HFF-Myc (cell line): ENCODE measurements at regions not wholly inside any gene's neighbourhood (a gene's known extent, or its start where the extent isn't known, plus 50 kb on each side); places are given as distances from the start of the nearest gene placed in this dataset.
"Not testable (repeated sequence)": the region's sequence is repeated elsewhere in the genome, so short reads cannot be mapped to it uniquely, and the experiment has no call there.

Experiments
- DNase-seq: peaks from one replicate; pipeline ENCODE4 v3.0.0-alpha.2; 2011; ENCODE audit warnings: low read depth; ENCODE audit errors: extremely low read depth
- H3K4me3 ChIP-seq: replicated peaks from 2 replicates; pipeline ENCODE4 v1.5.1; 2011; ENCODE audit warnings: low read depth, mild to moderate bottlenecking, control low read depth, low read length
- TF ChIP-seq, protein P1 (sequence below): IDR thresholded peaks from 2 replicates; pipeline ENCODE4 v1.5.1; 2012; ENCODE audit warnings: mild to moderate bottlenecking, low read depth, low read length, control low read depth; ENCODE audit errors: missing control alignments

DNA sequence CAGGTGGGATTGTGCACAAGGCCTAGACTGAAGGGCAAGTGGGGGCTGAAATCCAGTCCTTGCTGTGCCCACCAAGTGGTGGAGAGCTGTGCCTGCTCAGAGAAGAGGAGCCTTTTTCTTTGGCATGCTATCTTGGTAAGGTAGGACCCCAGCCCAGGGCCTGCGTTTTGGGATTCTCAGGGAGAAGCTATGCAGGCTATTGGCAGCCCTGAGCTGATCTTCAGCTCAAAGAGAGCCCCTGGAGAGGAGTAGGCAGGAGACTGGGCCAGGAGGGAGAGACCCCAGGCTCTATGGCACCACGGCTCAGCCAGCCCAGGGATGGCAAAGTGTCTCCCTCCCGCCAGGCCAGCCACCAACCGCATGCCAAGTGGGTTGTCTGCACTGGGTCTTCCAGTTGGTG is 119.2 kb upstream of the PCBD1 start:
- TF ChIP-seq, protein P1, sequence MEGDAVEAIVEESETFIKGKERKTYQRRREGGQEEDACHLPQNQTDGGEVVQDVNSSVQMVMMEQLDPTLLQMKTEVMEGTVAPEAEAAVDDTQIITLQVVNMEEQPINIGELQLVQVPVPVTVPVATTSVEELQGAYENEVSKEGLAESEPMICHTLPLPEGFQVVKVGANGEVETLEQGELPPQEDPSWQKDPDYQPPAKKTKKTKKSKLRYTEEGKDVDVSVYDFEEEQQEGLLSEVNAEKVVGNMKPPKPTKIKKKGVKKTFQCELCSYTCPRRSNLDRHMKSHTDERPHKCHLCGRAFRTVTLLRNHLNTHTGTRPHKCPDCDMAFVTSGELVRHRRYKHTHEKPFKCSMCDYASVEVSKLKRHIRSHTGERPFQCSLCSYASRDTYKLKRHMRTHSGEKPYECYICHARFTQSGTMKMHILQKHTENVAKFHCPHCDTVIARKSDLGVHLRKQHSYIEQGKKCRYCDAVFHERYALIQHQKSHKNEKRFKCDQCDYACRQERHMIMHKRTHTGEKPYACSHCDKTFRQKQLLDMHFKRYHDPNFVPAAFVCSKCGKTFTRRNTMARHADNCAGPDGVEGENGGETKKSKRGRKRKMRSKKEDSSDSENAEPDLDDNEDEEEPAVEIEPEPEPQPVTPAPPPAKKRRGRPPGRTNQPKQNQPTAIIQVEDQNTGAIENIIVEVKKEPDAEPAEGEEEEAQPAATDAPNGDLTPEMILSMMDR: no peak
- DNase-seq: no peak

GRCh38 chr10:71008150-71008549 is 119.8 kb upstream of the PCBD1 start:
- no peak overlapping the region for H3K4me3 ChIP-seq
- TF ChIP-seq, protein P1: no peak
- DNase-seq: no peak

More for the DNA sequence above, 119.2 kb upstream of the PCBD1 start:
- H3K4me3 ChIP-seq: no peak overlapping the region

DNA sequence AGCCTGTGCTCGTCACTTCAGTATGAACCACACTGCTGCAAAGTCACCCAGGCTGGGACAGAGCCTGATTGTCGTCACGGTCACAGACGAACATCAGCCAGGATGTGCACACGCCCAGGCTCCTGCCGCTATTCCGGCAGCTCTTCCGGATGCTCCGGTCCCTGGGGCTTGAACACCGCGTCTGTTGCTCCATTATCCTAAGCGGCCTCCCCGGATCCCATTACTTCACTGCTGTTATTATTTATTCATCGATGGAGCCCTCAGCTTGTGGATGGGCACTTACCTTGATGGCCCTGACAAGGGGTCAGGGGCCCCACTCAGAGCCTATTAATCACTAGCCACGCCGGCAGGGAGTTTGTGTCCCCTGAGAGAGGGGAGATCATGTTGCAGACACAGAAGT is 120.8 kb upstream of the PCBD1 start:
- no peak for DNase-seq
- no peak overlapping the region for H3K4me3 ChIP-seq
- TF ChIP-seq, protein P1: no peak

DNA sequence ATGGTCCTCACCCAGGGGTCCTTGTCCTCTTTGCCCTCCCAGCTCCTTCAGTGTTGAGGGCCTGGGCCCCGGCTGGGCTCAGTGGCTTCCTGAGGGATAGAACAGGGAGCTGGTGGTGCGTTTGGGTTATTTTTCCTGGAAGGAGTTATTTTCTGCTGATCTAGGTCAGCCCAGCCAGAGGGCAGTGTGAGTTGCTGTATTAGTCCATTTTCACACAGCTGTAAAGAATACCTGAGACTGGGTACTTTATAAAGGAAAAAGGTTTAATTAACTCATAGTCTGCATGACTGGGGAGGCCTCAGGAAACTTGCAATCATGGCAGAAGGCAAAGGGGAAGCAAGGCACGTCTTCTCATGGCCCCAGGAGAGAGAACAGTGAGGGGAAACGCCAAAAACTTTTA is 122.4 kb upstream of the PCBD1 start:
- TF ChIP-seq, protein P1: peak; percentile 3
- no peak for DNase-seq
- no peak overlapping the region for H3K4me3 ChIP-seq

GRCh38 chr10:71011141-71011540 is 122.8 kb upstream of the PCBD1 start:
- DNase-seq: no peak
- no peak overlapping the region for H3K4me3 ChIP-seq
- TF ChIP-seq, protein P1: no peak

DNA sequence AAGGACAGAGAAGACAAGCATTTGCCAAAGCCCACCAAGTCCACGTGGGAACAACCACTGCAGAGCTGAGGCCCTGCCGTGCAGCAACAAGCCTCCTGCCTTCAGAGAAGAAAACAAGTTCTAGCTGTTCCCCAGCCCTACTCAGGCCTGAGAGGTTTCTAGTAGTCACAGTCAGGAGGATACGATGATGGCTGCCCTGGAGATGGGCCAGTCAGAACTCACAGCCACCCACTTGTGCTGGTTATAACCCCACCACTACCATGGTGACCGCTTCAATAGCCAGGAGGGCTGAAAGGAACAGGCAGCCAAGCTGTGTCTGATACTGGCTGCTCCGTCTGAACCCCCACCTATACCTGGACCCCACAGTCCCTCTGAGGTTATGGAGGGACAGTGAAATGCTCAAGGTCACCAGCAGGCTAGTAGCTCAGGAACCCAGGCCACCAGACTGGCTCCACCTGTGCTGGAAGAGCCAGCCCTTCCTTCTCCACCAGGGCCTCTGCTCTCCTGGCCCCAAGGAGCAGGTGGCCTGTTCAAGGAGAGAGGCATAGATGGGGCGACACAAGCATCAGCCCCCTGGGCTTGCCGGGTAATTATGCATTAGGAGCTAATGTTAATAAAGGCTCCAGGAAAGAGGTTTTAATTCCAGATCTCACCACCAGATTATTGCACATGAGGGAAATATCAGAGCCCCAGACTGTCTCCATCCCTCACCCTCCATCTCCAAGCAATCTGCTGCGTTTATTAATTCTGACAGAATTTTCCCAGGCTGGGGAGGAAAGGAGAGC is 125.8 kb upstream of the PCBD1 start:
- H3K4me3 ChIP-seq: no peak overlapping the region
- DNase-seq: no peak
- TF ChIP-seq, protein P1: no peak

DNA sequence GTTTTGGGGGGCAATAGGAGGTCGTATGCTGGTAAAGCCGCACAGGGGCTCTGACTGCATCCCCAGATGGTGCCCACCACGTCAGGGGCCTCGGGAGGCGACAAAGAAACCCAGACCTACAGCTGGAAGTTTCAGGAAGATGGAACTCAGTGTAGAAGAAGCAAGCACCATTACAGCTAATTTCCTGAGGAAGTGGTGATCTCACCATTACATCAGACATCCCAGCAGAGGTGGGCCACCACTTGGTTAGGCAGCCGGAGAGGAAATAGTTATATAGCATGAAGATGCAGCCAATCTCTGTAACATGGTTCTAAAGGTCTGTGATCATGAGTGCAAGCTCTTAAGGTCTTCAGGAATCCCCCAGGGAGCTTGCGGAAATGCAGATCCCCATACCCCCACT is 127.3 kb upstream of the PCBD1 start:
- DNase-seq: no peak

GRCh38 chr10:71020061-71020460 is 131.7 kb upstream of the PCBD1 start:
- H3K4me3 ChIP-seq, DNase-seq: not testable (repeated sequence)

More for the DNA sequence above, 127.3 kb upstream of the PCBD1 start:
- H3K4me3 ChIP-seq: no peak overlapping the region
- TF ChIP-seq, protein P1: no peak
